H9 (cell line): ENCODE measurements at regions not wholly inside any gene's neighbourhood (a gene's known extent, or its start where the extent isn't known, plus 50 kb on each side); places are given as distances from the start of the nearest gene placed in this dataset.

Source experiments
- DNase-seq: peaks from one replicate; pipeline ENCODE4 v3.0.0-alpha.2; 2017
- H2AFZ ChIP-seq: one replicate; pipeline ENCODE4 v1.6.1; 2013; ENCODE audit warnings: mild to moderate bottlenecking, low read length, control low read depth, moderate library complexity
- H2AK5ac ChIP-seq: 2 replicates; pipeline ENCODE4 v1.6.1; 2013; ENCODE audit warnings: low read length, control low read depth, mixed read lengths; ENCODE audit not compliant: insufficient read length
- H2BK120ac ChIP-seq: one replicate; pipeline ENCODE4 v1.6.1; 2013; ENCODE audit warnings: low read depth, mild to moderate bottlenecking, low read length, control low read depth, inconsistent platforms; ENCODE audit not compliant: poor library complexity, severe bottlenecking
- H2BK12ac ChIP-seq: 2 replicates; pipeline ENCODE4 v1.6.1; 2013; ENCODE audit warnings: low read length, control low read depth, mixed read lengths, low read depth; ENCODE audit not compliant: insufficient read length
- H2BK15ac ChIP-seq: 2 replicates; pipeline ENCODE4 v1.6.1; 2013; ENCODE audit warnings: low read depth, low read length, control low read depth
- H2BK20ac ChIP-seq: one replicate; pipeline ENCODE4 v1.6.1; 2013; ENCODE audit warnings: low read depth, mild to moderate bottlenecking, low read length, control low read depth, inconsistent platforms; ENCODE audit not compliant: poor library complexity, severe bottlenecking
- H2BK5ac ChIP-seq: 2 replicates; pipeline ENCODE4 v1.6.1; 2013; ENCODE audit warnings: low read length, control low read depth, mixed read lengths; ENCODE audit not compliant: insufficient read length
- H3K14ac ChIP-seq: 2 replicates; pipeline ENCODE4 v1.6.1; 2013; ENCODE audit warnings: low read length, control low read depth; ENCODE audit not compliant: insufficient read depth
- H3K18ac ChIP-seq: 2 replicates; pipeline ENCODE4 v1.6.1; 2013; ENCODE audit warnings: low read depth, mild to moderate bottlenecking, mixed read lengths, low read length, control low read depth; ENCODE audit not compliant: insufficient read length
- H3K23ac ChIP-seq: 2 replicates; pipeline ENCODE4 v1.6.1; 2013; ENCODE audit warnings: low read length, control low read depth, mixed read lengths, low read depth; ENCODE audit not compliant: insufficient read length
- H3K23me2 ChIP-seq: 2 replicates; pipeline ENCODE4 v1.6.1; 2013; ENCODE audit warnings: low read depth, mild to moderate bottlenecking, mixed read lengths, low read length, control low read depth; ENCODE audit not compliant: insufficient read length, poor library complexity, severe bottlenecking
- H3K27ac ChIP-seq: 2 replicates; pipeline ENCODE4 v1.5.1; 2013; ENCODE audit warnings: low read length, control low read depth, mixed read lengths, low read depth; ENCODE audit not compliant: insufficient read length
- H3K27me3 ChIP-seq: 2 replicates; pipeline ENCODE4 v1.6.1; 2013; ENCODE audit warnings: low read length, control low read depth, inconsistent platforms; ENCODE audit not compliant: insufficient read depth
- H3K4ac ChIP-seq: 2 replicates; pipeline ENCODE4 v1.6.1; 2013; ENCODE audit warnings: low read depth, mild to moderate bottlenecking, control low read depth, inconsistent platforms, low read length, moderate library complexity
- H3K4me1 ChIP-seq: 2 replicates; pipeline ENCODE4 v1.6.1; 2013; ENCODE audit warnings: low read length, control low read depth, inconsistent platforms; ENCODE audit not compliant: insufficient read depth
- H3K4me2 ChIP-seq: 2 replicates; pipeline ENCODE4 v1.6.1; 2013; ENCODE audit warnings: low read length, control low read depth, mixed read lengths; ENCODE audit not compliant: insufficient read length, insufficient read depth
- H3K56ac ChIP-seq: 2 replicates; pipeline ENCODE4 v1.6.1; 2013; ENCODE audit warnings: low read depth, mild to moderate bottlenecking, mixed read lengths, low read length, control low read depth; ENCODE audit not compliant: insufficient read length
- H3K79me1 ChIP-seq: 2 replicates; pipeline ENCODE4 v1.6.1; 2013; ENCODE audit warnings: low read depth, mild to moderate bottlenecking, moderate library complexity, low read length, control low read depth, inconsistent platforms; ENCODE audit not compliant: insufficient read depth, poor library complexity, severe bottlenecking
- H3K79me2 ChIP-seq: 2 replicates; pipeline ENCODE4 v1.6.1; 2013; ENCODE audit warnings: low read length, control low read depth, inconsistent platforms; ENCODE audit not compliant: insufficient read depth
- H3K9ac ChIP-seq: 2 replicates; pipeline ENCODE4 v1.6.1; 2013; ENCODE audit warnings: low read length, control low read depth, mixed read lengths; ENCODE audit not compliant: insufficient read length; ENCODE audit errors: extremely low read depth
- H3K9me3 ChIP-seq: one replicate; pipeline ENCODE4 v1.6.1; 2013; ENCODE audit warnings: low read depth, low read length, inconsistent platforms; ENCODE audit not compliant: control insufficient read depth
- H3T11ph ChIP-seq: one replicate; pipeline ENCODE4 v1.6.1; 2013; ENCODE audit warnings: mild to moderate bottlenecking, low read length, control low read depth, inconsistent platforms
- H4K20me1 ChIP-seq: one replicate; pipeline ENCODE4 v1.6.1; 2013; ENCODE audit not compliant: control insufficient read depth, insufficient read length, insufficient read depth
- H4K5ac ChIP-seq: 2 replicates; pipeline ENCODE4 v1.6.1; 2013; ENCODE audit warnings: low read depth, mild to moderate bottlenecking, mixed read lengths, low read length, control low read depth; ENCODE audit not compliant: insufficient read length
- H4K8ac ChIP-seq: replicated peaks from 2 replicates; pipeline ENCODE4 v1.6.1; 2013; ENCODE audit warnings: low read length, control low read depth, mixed read lengths, low read depth; ENCODE audit not compliant: insufficient read length
- H4K91ac ChIP-seq: 2 replicates; pipeline ENCODE4 v1.6.1; 2013; ENCODE audit warnings: low read depth, mild to moderate bottlenecking, moderate library complexity, mixed read lengths, low read length, control low read depth; ENCODE audit not compliant: insufficient read length
- H3K27ac Mint-ChIP-seq, 3 experiments: 2 replicates in 2 of 3; 3 replicates in 1 of 3; pipeline ENCODE4 v1.8.0; 2020 to 2021; ENCODE audit warnings: mixed read lengths in 3 of 3, mild to moderate bottlenecking in 1 of 3, moderate library complexity in 1 of 3
- H3K27me3 Mint-ChIP-seq: 2 replicates; pipeline ENCODE4 v1.8.0; 2021; ENCODE audit warnings: low read depth, mild to moderate bottlenecking, moderate library complexity, mixed read lengths
- H3K36me3 Mint-ChIP-seq, 3 experiments: 2 replicates in 2 of 3; 3 replicates in 1 of 3; pipeline ENCODE4 v1.8.0; 2020 to 2021; ENCODE audit warnings: low read depth in 3 of 3, mixed read lengths in 3 of 3; ENCODE audit not compliant: insufficient read depth in 1 of 3
- H3K4me1 Mint-ChIP-seq, 2 experiments: 2 replicates each; pipeline ENCODE4 v1.8.0; 2020; ENCODE audit warnings: mixed read lengths in 2 of 2
- H3K4me3 Mint-ChIP-seq, 2 experiments: 2 replicates in 1 of 2; 3 replicates in 1 of 2; pipeline ENCODE4 v1.8.0; 2020 to 2021; ENCODE audit warnings: mild to moderate bottlenecking in 2 of 2, mixed read lengths in 2 of 2, moderate library complexity in 1 of 2
- H3K9me3 Mint-ChIP-seq, 2 experiments: 2 replicates in 1 of 2; 3 replicates in 1 of 2; pipeline ENCODE4 v1.8.0; 2020; ENCODE audit warnings: mild to moderate bottlenecking in 2 of 2, mixed read lengths in 2 of 2, moderate library complexity in 1 of 2
- WGBS: extraction: QIAGEN DNeasy Blood & Tissue Kit; methylation state at CpG from one replicate; pipeline ENCODE4 v1.1.7; 2013; ENCODE audit warnings: missing lambda C conversion rate, low lambda C conversion rate, mixed read lengths; ENCODE audit not compliant: insufficient read length; ENCODE audit errors: extremely low coverage; 5-methylcytosine and 5-hydroxymethylcytosine counted together
- TF ChIP-seq, protein P1 (sequence below): fragments of 200-600 bp; sonication (generic); conservative IDR thresholded peaks from 3 replicates; pipeline ENCODE4 v1.8.0; 2021; ENCODE audit warnings: antibody characterized with exemption, mild to moderate bottlenecking

DNA sequence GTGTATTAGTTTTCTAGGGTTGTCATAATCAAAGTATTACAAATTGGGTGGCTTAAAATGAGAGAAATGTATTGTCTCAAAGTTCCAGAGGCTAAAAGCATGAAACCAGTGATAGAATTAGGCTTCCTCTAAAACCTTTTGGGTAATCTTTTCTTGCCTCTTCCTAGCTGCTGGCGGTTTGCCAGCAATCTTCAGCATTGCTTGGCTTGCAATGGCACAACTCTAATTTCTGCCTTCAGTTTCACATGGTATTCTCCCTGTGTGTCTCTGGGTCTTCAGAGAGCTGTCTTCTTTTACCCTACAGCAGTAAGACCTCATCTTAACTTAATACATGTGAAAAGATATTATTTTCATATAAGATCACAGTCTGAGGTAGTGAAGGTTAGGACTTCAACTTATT, 479.1 kb upstream of the GJE1 start:
- no peak for DNase-seq
- 0 out of 5 replicates have a peak, but pooled peaks cover 0 to 4% of the 10 kb centered on the region in 2 experiments for H3K9me3 Mint-ChIP-seq
- no peaks in the 10 kb centered on the region for H3K4me1 ChIP-seq
- no peak overlapping the region for H3K9ac ChIP-seq
- H4K5ac ChIP-seq = no peak overlapping the region
- H3K4ac ChIP-seq = no peak overlapping the region
- H2AFZ ChIP-seq = no peak overlapping the region
- H4K20me1 ChIP-seq = no peaks in the 10 kb centered on the region
- no peaks in the 10 kb centered on the region for H3K23me2 ChIP-seq
- H3K79me1 ChIP-seq = no peaks in the 10 kb centered on the region
- H3K14ac ChIP-seq = no peak overlapping the region
- no peak overlapping the region for H2BK5ac ChIP-seq
- no peak overlapping the region for H4K8ac ChIP-seq
- no CpG with 5 or more reads among the region's 1 CpG for WGBS
- H2BK15ac ChIP-seq = no peak overlapping the region
- no peak overlapping the region for H3K23ac ChIP-seq
- H3K36me3 Mint-ChIP-seq = no peaks in the 10 kb centered on the region
- H3K79me2 ChIP-seq = no peaks in the 10 kb centered on the region
- no peak overlapping the region for H2BK120ac ChIP-seq
- no peak overlapping the region for H3K27ac ChIP-seq
- H3K18ac ChIP-seq = no peak overlapping the region
- TF ChIP-seq, protein P1, sequence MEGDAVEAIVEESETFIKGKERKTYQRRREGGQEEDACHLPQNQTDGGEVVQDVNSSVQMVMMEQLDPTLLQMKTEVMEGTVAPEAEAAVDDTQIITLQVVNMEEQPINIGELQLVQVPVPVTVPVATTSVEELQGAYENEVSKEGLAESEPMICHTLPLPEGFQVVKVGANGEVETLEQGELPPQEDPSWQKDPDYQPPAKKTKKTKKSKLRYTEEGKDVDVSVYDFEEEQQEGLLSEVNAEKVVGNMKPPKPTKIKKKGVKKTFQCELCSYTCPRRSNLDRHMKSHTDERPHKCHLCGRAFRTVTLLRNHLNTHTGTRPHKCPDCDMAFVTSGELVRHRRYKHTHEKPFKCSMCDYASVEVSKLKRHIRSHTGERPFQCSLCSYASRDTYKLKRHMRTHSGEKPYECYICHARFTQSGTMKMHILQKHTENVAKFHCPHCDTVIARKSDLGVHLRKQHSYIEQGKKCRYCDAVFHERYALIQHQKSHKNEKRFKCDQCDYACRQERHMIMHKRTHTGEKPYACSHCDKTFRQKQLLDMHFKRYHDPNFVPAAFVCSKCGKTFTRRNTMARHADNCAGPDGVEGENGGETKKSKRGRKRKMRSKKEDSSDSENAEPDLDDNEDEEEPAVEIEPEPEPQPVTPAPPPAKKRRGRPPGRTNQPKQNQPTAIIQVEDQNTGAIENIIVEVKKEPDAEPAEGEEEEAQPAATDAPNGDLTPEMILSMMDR = no peak
- H3K27me3 Mint-ChIP-seq = no peaks in the 10 kb centered on the region
- H3K27ac Mint-ChIP-seq = no peak overlapping the region
- no peaks in the 10 kb centered on the region for H3K27me3 ChIP-seq
- no peak overlapping the region for H3K4me2 ChIP-seq
- no peaks in the 10 kb centered on the region for H3K4me1 Mint-ChIP-seq
- H3K9me3 ChIP-seq = no peaks in the 10 kb centered on the region
- no peak overlapping the region for H3K4me3 Mint-ChIP-seq
- no peak overlapping the region for H2BK20ac ChIP-seq
- no peak overlapping the region for H2AK5ac ChIP-seq
- H3K56ac ChIP-seq = no peak overlapping the region
- no peak overlapping the region for H2BK12ac ChIP-seq
- no peak overlapping the region for H4K91ac ChIP-seq
- H3T11ph ChIP-seq = no peak overlapping the region
